Mesendoderm (in vitro differentiated cells): ENCODE measurements at regions not wholly inside any gene's neighbourhood (a gene's known extent, or its start where the extent isn't known, plus 50 kb on each side); places are given as distances from the start of the nearest gene placed in this dataset.
"Not testable (repeated sequence)": the region's sequence is repeated elsewhere in the genome, so short reads cannot be mapped to it uniquely, and the experiment has no call there.

Experiments
- DNase-seq: peaks from one replicate; pipeline ENCODE4 v3.0.0; 2013
- H2AK5ac ChIP-seq: 2 replicates; pipeline ENCODE4 v1.6.1; 2013; ENCODE audit warnings: low read length, inconsistent platforms
- H2BK120ac ChIP-seq: 2 replicates; pipeline ENCODE4 v1.6.1; 2013; ENCODE audit warnings: low read depth, mild to moderate bottlenecking, low read length, moderate library complexity, mixed read lengths
- H2BK15ac ChIP-seq: replicated peaks from 2 replicates; pipeline ENCODE4 v1.6.1; 2013; ENCODE audit warnings: low read depth, mild to moderate bottlenecking, moderate library complexity
- H2BK5ac ChIP-seq: 2 replicates; pipeline ENCODE4 v1.6.1; 2013; ENCODE audit warnings: low read length, inconsistent platforms
- H3K18ac ChIP-seq: 2 replicates; pipeline ENCODE4 v1.6.1; 2013; ENCODE audit warnings: mild to moderate bottlenecking, low read length, mixed read lengths
- H3K23ac ChIP-seq: one replicate; pipeline ENCODE4 v1.6.1; 2013; ENCODE audit warnings: low read length
- H3K27ac ChIP-seq: 2 replicates; pipeline ENCODE4 v1.5.1; 2013; ENCODE audit warnings: low read depth, mild to moderate bottlenecking, inconsistent platforms, low read length, moderate library complexity
- H3K27me3 ChIP-seq: 2 replicates; pipeline ENCODE4 v1.6.1; 2013; ENCODE audit warnings: low read length, control low read depth, mild to moderate bottlenecking, inconsistent platforms; ENCODE audit not compliant: insufficient read depth, poor library complexity
- H3K36me3 ChIP-seq: 2 replicates; pipeline ENCODE4 v1.6.1; 2013; ENCODE audit warnings: low read length, inconsistent platforms; ENCODE audit not compliant: control insufficient read depth, insufficient read depth
- H3K4ac ChIP-seq: one replicate; pipeline ENCODE4 v1.6.1; 2013; ENCODE audit warnings: low read depth, mild to moderate bottlenecking, low read length, moderate library complexity
- H3K4me1 ChIP-seq: 2 replicates; pipeline ENCODE4 v1.6.1; 2013; ENCODE audit warnings: low read depth, low read length, inconsistent platforms; ENCODE audit not compliant: control insufficient read depth
- H3K4me2 ChIP-seq: 2 replicates; pipeline ENCODE4 v1.6.1; 2013; ENCODE audit warnings: low read length
- H3K4me3 ChIP-seq: 2 replicates; pipeline ENCODE4 v1.5.1; 2013; ENCODE audit warnings: mild to moderate bottlenecking, low read length
- H3K56ac ChIP-seq: one replicate; pipeline ENCODE4 v1.6.1; 2013; ENCODE audit warnings: low read length
- H3K79me1 ChIP-seq: 2 replicates; pipeline ENCODE4 v1.6.1; 2013; ENCODE audit warnings: low read length, inconsistent platforms
- H3K79me2 ChIP-seq: 2 replicates; pipeline ENCODE4 v1.6.1; 2013; ENCODE audit warnings: mild to moderate bottlenecking, low read length; ENCODE audit not compliant: control insufficient read depth, insufficient read depth
- H3K9ac ChIP-seq: 2 replicates; pipeline ENCODE4 v1.6.1; 2013; ENCODE audit warnings: low read length, inconsistent platforms
- H4K5ac ChIP-seq: one replicate; pipeline ENCODE4 v1.6.1; 2013; ENCODE audit warnings: low read length
- H4K8ac ChIP-seq: one replicate; pipeline ENCODE4 v1.6.1; 2013; ENCODE audit warnings: low read depth, mild to moderate bottlenecking, control low read depth, low read length, moderate library complexity
- WGBS: extraction: QIAGEN DNeasy Blood & Tissue Kit; methylation state at CpG from one replicate; pipeline ENCODE4 v1.1.7; 2013; ENCODE audit warnings: low lambda C conversion rate, missing lambda C conversion rate; ENCODE audit not compliant: insufficient coverage; ENCODE audit errors: extremely low coverage; 5-methylcytosine and 5-hydroxymethylcytosine counted together

- not testable (repeated sequence) for H3K4me1 ChIP-seq, H2BK120ac ChIP-seq, H2BK15ac ChIP-seq, H3K23ac ChIP-seq, H3K27me3 ChIP-seq, DNase-seq, H3K9ac ChIP-seq, H3K79me2 ChIP-seq, H3K27ac ChIP-seq, H2BK5ac ChIP-seq, H3K79me1 ChIP-seq, H4K8ac ChIP-seq, H4K5ac ChIP-seq, H3K4ac ChIP-seq, H3K4me3 ChIP-seq, H2AK5ac ChIP-seq, H3K36me3 ChIP-seq, H3K56ac ChIP-seq, H3K18ac ChIP-seq, H3K4me2 ChIP-seq
- WGBS: no CpG with 5 or more reads among the region's 17 CpGs
Measured at GRCh38 chr1:194859481-194860154, 1673.2 kb upstream of the B3GALT2 start.

DNA sequence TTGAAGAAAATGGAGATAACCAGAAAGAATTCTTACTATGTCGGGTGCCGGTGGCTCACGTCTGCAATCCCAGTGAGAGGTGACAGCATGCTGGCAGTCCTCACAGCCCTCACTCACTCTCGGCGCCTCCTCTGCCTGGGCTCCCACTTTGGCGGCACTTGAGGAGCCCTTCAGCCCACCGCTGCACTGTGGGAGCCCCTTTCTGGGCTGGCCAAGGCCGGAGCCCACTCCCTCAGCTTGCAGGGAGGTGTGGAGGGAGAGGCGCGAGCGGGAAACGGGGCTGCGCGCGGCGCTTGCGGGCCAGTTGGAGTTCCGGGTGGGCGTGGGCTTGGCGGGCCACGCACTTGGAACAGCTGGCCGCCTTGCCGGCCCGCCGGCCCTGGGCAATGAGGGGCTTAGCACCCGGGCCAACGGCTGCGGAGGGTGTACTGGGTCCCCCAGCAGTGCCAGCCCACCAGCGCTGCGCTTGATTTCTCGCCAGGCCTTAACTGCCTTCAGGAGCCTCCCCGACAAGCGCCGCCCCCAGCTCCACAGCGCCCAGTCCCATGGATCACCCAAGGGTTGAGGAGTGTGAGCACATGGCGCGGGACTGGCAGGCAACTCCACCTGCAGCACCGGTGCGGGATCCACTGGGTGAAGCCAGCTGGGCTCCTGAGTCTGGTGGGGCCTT, 1672.5 kb upstream of the B3GALT2 start:
- H3K27ac ChIP-seq, H3K27me3 ChIP-seq, H3K36me3 ChIP-seq, H3K4me1 ChIP-seq, H2BK15ac ChIP-seq, H4K5ac ChIP-seq, H4K8ac ChIP-seq, H3K79me1 ChIP-seq, H3K23ac ChIP-seq, H3K4me2 ChIP-seq, H3K18ac ChIP-seq, DNase-seq, H2BK120ac ChIP-seq, H3K9ac ChIP-seq, H2BK5ac ChIP-seq, H3K4me3 ChIP-seq, H3K4ac ChIP-seq, H3K79me2 ChIP-seq, H3K56ac ChIP-seq, H2AK5ac ChIP-seq: not testable (repeated sequence)
- no CpG with 5 or more reads among the region's 39 CpGs for WGBS

GRCh38 chr1:194857413-194857812, 1671.0 kb upstream of the B3GALT2 start:
- no peak overlapping the region for H2BK5ac ChIP-seq
- H2BK15ac ChIP-seq: no peak overlapping the region
- no peak overlapping the region for H3K23ac ChIP-seq
- H3K18ac ChIP-seq: no peak overlapping the region
- no peak overlapping the region for H3K4ac ChIP-seq
- H3K27me3 ChIP-seq: no peaks in the 10 kb centered on the region
- H3K36me3 ChIP-seq: no peaks in the 10 kb centered on the region
- H3K27ac ChIP-seq: no peak overlapping the region
- H3K9ac ChIP-seq: no peak overlapping the region
- no peak overlapping the region for H2BK120ac ChIP-seq
- no peak overlapping the region for H2AK5ac ChIP-seq
- no peak overlapping the region for H4K8ac ChIP-seq
- H4K5ac ChIP-seq: no peak overlapping the region
- no peaks in the 10 kb centered on the region for H3K79me1 ChIP-seq
- H3K4me3 ChIP-seq: no peak overlapping the region
- no peaks in the 10 kb centered on the region for H3K4me1 ChIP-seq
- DNase-seq: no peak
- WGBS: no CpG with 5 or more reads among the region's 2 CpGs
- H3K79me2 ChIP-seq: no peaks in the 10 kb centered on the region
- H3K56ac ChIP-seq: no peak overlapping the region
- no peak overlapping the region for H3K4me2 ChIP-seq

GRCh38 chr1:194848846-194849245, 1662.4 kb upstream of the B3GALT2 start:
- Histone ChIP-seq H3K79me1 (no peaks in the 10 kb centered on the region), H3K4ac (no peak overlapping the region), H2BK5ac (no peak overlapping the region), H4K5ac (no peak overlapping the region), H3K18ac (no peak overlapping the region), H3K56ac (no peak overlapping the region), H2BK120ac (no peak overlapping the region), H3K27ac (no peak overlapping the region), H2AK5ac (no peak overlapping the region), H3K4me3 (no peak overlapping the region), H2BK15ac (no peak overlapping the region), H4K8ac (no peak overlapping the region), H3K27me3 (no peaks in the 10 kb centered on the region), H3K9ac (no peak overlapping the region), H3K4me1 (no peaks in the 10 kb centered on the region), H3K4me2 (no peak overlapping the region), H3K36me3 (no peaks in the 10 kb centered on the region), H3K79me2 (no peaks in the 10 kb centered on the region), H3K23ac (no peak overlapping the region)
- DNase-seq: no peak

DNA sequence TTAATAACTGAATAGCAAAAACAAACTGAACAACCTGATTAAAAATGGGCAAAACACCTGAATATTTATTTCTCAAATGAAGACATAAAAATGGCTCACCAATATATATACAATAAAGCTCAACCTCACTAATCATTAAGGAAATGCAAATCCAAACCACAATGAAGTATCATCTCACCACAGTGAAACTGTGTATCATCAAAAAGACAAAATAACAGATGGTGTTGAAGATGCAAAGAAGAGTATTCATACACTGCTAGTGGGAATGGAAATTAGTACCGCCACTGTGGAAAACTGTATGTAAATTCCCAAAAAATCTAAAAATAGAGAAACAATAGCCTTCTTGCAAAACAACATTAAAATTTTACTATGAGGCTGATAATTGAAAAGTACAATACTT, 1660.1 kb upstream of the B3GALT2 start:
- Histone ChIP-seq H3K79me2 (no peaks in the 10 kb centered on the region), H2AK5ac (no peak overlapping the region), H3K27ac (no peak overlapping the region), H3K79me1 (no peaks in the 10 kb centered on the region), H2BK5ac (no peak overlapping the region), H3K4me2 (no peak overlapping the region), H3K36me3 (no peaks in the 10 kb centered on the region), H3K56ac (no peak overlapping the region), H2BK120ac (no peak overlapping the region), H2BK15ac (no peak overlapping the region), H3K4ac (no peak overlapping the region), H3K9ac (no peak overlapping the region), H4K8ac (no peak overlapping the region), H4K5ac (no peak overlapping the region), H3K18ac (no peak overlapping the region), H3K4me1 (no peaks in the 10 kb centered on the region), H3K23ac (no peak overlapping the region), H3K4me3 (no peak overlapping the region), H3K27me3 (no peaks in the 10 kb centered on the region)
- WGBS: no CpG with 5 or more reads among the region's 1 CpG
- no peak for DNase-seq

GRCh38 chr1:194843077-194843476, 1656.7 kb upstream of the B3GALT2 start:
- Histone ChIP-seq H3K36me3 (no peaks in the 10 kb centered on the region), H2BK15ac (no peak overlapping the region), H3K79me2 (no peaks in the 10 kb centered on the region), H3K18ac (no peak overlapping the region), H2AK5ac (no peak overlapping the region), H3K23ac (no peak overlapping the region), H3K56ac (no peak overlapping the region), H2BK120ac (no peak overlapping the region), H4K5ac (no peak overlapping the region), H3K4me2 (no peak overlapping the region), H3K4ac (no peak overlapping the region), H3K27me3 (no peaks in the 10 kb centered on the region), H3K9ac (no peak overlapping the region), H3K4me1 (no peaks in the 10 kb centered on the region), H4K8ac (no peak overlapping the region), H3K79me1 (no peaks in the 10 kb centered on the region), H3K4me3 (no peak overlapping the region), H2BK5ac (no peak overlapping the region), H3K27ac (no peak overlapping the region)
- no peak for DNase-seq
- WGBS: no CpG with 5 or more reads among the region's 1 CpG
